ENCODE measurements at regions not wholly inside any gene's neighbourhood (a gene's known extent, or its start where the extent isn't known, plus 50 kb on each side); places are given as distances from the start of the nearest gene placed in this dataset.

GRCh38 chr13:106372199-106373155 lies 163.0 kb downstream of the EFNB2 start:
- Histone ChIP-seq H3K4me3 (ENCODE audit: low read depth, low read length) (no peak overlapping the region), H3K36me3 (no peaks in the 10 kb centered on the region), H3K9me3 (ENCODE audit: severe bottlenecking) (no peaks in the 10 kb centered on the region), H3K27me3 (ENCODE audit: insufficient read depth, low read depth, severe bottlenecking) (no peaks in the 10 kb centered on the region), H3K27ac (no peak overlapping the region)
- no peak for DNase-seq
- TF ChIP-seq CTCF (IDR thresholded peaks at IDR 0.05; ENCODE audit: low read depth, low read length) = no peak

GRCh38 chr13:106371024-106371423 lies 164.4 kb downstream of the EFNB2 start:
- no peak for TF ChIP-seq CTCF (IDR thresholded peaks at IDR 0.05; ENCODE audit: low read depth, low read length)
- Histone ChIP-seq H3K4me3 (ENCODE audit: low read depth, low read length) (no peak overlapping the region), H3K27me3 (ENCODE audit: insufficient read depth, low read depth, severe bottlenecking) (no peaks in the 10 kb centered on the region), H3K27ac (no peak overlapping the region), H3K36me3 (no peaks in the 10 kb centered on the region), H3K9me3 (ENCODE audit: severe bottlenecking) (no peaks in the 10 kb centered on the region)
- DNase-seq = no peak

- Histone ChIP-seq H3K9me3 (ENCODE audit: severe bottlenecking) (no peaks in the 10 kb centered on the region), H3K27me3 (ENCODE audit: insufficient read depth, low read depth, severe bottlenecking) (no peaks in the 10 kb centered on the region), H3K4me3 (ENCODE audit: low read depth, low read length) (no peak overlapping the region), H3K36me3 (no peaks in the 10 kb centered on the region), H3K27ac (no peak overlapping the region)
- DNase-seq = no peak
- TF ChIP-seq CTCF (IDR thresholded peaks at IDR 0.05; ENCODE audit: low read depth, low read length) = no peak
Measured at GRCh38 chr13:106369858-106370257, 165.6 kb downstream of the EFNB2 start.

GRCh38 chr13:106369091-106369490 lies 166.4 kb downstream of the EFNB2 start:
- Histone ChIP-seq H3K27ac (no peak overlapping the region), H3K9me3 (ENCODE audit: severe bottlenecking) (peaks cover 4% of the 10 kb centered on the region), H3K27me3 (ENCODE audit: insufficient read depth, low read depth, severe bottlenecking) (no peaks in the 10 kb centered on the region), H3K4me3 (ENCODE audit: low read depth, low read length) (no peak overlapping the region), H3K36me3 (no peaks in the 10 kb centered on the region)
- peak; percentile 38 for DNase-seq
- no peak for TF ChIP-seq CTCF (IDR thresholded peaks at IDR 0.05; ENCODE audit: low read depth, low read length)

GRCh38 chr13:106367361-106367971 lies 168.0 kb downstream of the EFNB2 start:
- Histone ChIP-seq H3K36me3 (no peaks in the 10 kb centered on the region), H3K27me3 (ENCODE audit: insufficient read depth, low read depth, severe bottlenecking) (no peaks in the 10 kb centered on the region), H3K4me3 (ENCODE audit: low read depth, low read length) (no peak overlapping the region), H3K9me3 (ENCODE audit: severe bottlenecking) (peaks cover 4% of the 10 kb centered on the region), H3K27ac (no peak overlapping the region)
- DNase-seq = no peak
- TF ChIP-seq CTCF (IDR thresholded peaks at IDR 0.05; ENCODE audit: low read depth, low read length) = no peak
